Stimulated activated CD4-positive, alpha-beta T cell treated with anti-CD3 and anti-CD28 coated beads, Interleukin-12 subunit alpha, Interleukin-12 subunit beta, amount 100 ng/mL, for 48 hours (primary cell): ENCODE measurements at regions not wholly inside any gene's neighbourhood (a gene's known extent, or its start where the extent isn't known, plus 50 kb on each side); places are given as distances from the start of the nearest gene placed in this dataset.
"Not testable (repeated sequence)": the region's sequence is repeated elsewhere in the genome, so short reads cannot be mapped to it uniquely, and the experiment has no call there.

Experiments
- DNase-seq, 3 donors: peaks; one replicate each; pipeline ENCODE4 v3.0.0-alpha.2; 2020; ENCODE audit warnings: low read depth in 2 of 3, low spot score in 1 of 3

DNA sequence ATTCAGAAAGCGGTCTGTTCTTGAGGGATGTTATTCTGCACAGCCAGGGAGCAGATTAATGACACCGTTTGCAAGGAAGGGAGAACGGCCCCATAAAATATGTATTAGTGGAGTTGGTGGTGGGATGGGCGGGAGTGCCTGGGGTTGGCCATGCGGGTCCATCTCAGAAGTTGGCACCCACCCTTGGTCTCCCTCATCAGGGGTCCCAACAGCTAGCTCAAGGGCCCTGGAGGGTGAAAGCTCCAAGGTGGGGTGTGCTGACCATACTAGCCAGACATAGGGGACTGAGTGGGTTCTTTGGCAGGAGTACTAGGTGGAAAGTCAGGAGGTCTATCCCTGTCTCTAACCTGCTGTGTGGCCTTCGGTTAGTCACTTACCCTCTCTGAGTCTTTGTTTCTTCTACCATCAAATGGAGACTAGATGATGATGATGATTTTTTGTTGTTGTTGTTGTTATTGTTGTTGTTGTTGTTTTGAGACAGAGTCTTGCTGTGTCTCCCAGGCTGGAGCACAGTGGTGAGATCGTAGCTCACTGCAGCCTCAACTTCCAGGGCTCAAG is 83.2 kb upstream of the BRD7 start:
- DNase-seq = no peak

DNA sequence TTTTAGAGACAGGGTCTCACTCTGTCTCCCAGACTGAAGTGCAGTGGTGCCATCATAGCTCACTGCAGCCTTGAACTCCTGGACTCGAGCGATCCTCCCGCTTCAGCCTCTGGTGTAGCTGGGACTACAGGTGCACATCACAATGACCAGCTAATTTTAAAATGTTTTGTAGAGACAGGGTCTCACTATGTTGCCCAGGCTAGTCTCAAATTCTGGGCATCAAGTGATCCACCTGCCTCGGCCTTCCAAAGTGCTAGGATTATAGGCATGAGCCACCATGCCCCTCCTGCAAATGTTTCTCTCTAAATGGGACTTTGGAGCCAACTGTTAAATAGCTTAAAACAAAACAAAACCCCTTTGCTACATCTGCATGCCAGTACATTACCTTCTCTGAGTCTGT is 82.2 kb upstream of the BRD7 start:
- no peak for DNase-seq

DNA sequence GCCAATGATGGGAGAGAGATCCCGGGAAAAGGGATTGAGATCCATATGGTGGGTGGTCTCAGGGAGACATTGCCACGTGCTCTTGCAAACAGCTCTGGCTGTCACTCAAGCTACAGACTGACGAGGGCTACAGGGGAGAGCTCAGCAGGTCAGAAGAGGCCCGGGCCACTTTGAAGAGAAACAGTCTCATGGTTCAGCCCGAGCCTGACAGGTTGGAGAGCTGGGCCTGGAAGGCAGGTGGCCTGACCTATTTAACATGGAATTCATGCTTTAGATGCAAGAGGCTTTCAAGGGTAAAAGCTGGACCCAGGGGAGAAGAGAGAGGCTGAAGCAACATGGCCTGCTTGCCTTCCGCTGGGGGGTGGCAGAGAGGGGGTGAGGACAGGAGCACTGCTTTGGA is 81.0 kb upstream of the BRD7 start:
- no peak for DNase-seq

DNA sequence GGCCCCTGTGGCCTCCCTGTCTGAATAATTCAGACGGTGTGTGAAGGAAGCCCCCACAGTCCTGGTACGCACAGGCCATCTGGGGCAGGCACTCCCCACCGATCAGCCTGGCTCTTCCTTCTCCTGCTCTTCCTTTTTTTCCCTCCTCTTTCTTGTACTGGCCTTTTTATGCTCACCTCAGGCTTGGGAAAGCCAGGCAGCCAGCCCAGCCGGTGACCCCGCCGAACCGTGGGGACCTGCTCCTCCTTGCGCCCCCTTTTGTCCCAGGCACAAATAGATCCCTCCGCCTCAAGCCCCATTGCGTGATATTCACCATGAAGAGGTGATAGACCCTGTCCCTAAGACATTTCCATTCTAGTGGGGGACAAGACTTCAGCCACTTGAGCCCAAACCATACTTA is 80.2 kb upstream of the BRD7 start:
- DNase-seq = no peak

DNA sequence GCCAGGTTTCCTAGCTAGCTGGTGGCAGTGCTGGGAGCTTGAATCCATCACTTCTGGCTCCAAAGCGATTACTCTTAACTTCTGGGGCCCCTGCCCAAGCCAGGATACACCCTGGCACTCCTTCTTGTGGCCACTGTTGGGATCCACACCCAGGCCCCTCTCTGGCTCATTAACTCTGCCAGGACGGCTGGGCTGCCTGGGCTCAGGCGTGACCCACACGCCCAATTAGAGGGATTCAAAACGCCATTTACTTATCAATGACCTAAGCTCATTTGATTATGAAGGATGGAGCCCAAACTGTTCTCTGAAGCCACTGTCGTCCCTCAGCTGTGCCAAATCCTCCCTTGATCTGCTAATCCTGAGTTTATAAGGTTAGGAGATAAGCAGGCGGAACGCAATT is 79.7 kb upstream of the BRD7 start:
- no peak for DNase-seq

DNA sequence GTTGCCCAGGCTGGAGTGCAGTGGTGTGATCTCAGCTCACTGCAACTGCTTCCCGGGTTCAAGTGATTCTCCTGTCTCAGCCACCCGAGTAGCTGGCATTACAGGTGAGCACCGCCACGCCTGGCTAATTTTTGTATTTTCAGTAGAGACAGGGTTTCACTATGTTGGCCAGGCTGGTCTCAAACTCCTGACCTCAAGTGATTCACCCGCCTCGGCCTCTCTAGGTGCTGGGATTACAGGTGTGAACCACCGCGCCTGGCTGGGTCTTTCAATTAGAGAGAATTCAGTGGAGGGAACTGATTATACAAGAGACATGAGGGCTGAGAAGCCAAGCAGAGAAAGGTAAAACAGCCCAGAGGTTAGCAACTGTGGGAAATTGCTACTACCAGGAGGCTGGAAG is 78.6 kb upstream of the BRD7 start:
- not testable (repeated sequence) for DNase-seq

DNA sequence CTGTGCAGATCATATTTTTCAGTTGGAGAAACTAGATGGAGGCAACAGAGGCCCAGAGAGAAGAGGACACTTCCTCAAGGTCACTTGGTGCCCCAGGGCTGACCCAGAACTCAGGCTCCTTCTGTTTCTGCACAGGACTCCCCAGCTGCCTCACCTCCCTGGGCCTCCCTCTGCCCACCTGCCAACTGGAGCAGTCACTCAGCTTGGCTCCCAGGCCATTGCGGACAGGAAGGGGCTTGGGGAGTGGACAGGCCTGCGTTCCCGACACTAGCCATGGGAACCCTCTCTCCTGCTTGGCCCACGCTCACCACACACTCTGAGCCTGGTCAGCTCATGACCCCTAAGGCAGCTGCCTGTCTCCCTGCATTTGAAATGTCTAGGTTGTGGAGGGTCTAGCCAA is 78.1 kb upstream of the BRD7 start:
- no peak for DNase-seq

DNA sequence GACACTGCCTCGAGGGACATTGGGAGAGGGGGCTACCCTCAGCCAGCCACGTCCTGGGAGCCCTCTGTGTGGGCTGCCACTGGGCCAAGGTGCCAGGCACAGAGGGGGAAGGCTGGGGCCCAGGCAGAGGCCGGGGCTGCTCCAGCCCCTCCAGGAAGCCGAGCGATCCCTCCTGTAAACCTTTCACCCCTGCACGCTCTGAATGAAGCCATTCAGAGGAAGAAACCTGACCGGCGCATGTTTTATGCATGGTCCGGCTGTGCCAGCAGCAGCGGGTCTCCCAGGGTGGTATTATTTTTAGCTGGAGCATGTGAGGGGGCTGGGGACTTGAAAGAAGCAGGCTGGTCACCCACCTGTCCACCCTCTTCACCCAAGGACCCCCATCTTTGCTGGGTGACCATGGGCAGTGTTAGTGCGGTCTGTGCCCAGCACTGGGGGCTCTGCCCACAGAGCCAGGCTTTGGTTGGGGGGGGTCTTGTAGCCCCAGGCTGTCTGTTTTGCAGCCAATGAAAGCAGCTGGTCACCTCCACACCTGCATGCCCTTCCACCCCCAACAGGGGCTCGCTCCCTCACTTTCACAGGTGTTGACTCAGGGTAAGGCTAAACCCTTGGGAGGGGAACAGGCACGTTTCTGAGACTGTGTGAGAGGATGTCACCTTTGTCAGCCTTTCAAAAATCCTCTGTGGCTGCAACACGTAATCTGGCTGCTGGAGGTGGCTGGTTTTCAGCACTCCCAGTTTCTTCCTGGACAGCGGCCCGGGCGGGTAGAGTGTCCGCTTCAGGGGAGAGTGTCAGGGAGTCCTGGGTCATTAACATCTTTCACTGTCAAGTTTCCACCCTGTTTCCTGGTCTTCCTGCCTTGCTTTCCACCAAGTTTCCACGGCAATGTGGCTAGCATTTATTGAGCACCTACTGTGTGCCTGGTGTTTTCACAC is 77.1 kb upstream of the BRD7 start:
- DNase-seq = no peak

DNA sequence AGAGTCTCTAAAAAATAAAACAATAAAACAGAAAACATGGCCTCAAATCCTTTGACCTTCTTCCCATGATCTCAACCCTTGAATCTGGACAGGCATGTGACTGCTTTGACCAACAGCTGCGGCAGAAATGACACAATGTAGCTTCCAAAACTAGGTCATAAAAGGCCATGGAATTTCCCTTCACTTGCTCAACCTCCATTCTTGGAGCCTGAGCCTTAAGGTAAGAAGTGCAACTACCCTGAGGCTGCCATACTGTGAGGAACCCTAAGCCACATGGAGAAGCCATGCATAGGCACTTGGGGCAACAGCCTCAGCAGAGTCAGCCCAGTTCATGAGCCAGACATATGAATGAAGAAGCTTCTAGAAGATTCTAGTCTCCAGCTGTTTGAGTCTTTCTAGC is 75.7 kb upstream of the BRD7 start:
- DNase-seq = no peak

DNA sequence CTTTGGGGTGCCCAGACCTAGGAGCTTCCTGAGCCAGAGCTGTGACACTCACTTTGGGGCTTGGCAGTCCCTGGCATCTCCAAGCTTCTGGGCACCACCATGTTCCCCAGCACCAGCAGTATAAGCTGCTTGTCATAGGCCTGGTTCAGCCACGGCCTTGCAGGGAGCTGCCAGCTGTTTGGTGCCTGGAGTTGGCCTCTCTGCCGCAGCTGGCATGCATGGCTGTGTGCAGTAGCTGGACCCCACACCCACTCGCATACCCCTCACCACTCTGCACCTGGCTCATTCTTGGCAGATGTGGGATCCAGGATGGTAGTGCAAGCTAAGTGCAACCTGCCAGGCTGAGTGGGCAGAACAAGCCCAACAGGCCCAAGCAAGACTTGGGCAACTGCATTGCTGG is 73.4 kb upstream of the BRD7 start:
- no peak for DNase-seq

DNA sequence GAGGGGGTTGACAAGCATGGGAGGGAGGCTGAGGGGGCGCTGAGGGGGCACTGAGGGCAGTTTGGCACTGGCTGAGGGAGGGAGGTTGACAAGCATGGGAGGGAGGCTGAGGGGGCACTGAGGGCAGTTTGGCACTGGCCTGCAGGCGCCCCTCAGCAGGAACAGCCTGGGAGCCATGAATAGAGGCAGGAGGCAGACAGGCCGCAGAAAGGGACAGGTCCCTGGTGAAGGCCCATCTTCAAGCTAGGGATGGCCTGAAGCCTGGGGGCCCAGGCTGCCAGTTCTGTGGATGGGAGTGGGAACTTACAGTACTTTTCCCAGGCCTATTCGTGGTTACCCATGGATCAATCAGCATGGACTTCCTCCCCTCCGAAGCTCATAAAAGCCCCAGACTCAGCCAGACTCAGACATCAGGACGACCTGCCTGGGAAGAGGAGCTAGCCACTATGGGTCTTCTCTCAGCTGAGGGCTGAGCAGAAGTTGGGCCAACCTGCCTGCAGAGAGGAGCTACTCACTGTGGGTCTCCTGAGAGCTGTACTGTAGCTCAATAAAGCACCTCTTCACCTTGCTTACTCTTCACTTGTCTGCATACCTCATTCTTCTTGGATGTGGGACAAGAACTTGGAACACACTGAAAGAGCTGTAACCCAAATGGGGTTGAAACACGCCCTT is 72.8 kb upstream of the BRD7 start:
- no peak for DNase-seq

DNA sequence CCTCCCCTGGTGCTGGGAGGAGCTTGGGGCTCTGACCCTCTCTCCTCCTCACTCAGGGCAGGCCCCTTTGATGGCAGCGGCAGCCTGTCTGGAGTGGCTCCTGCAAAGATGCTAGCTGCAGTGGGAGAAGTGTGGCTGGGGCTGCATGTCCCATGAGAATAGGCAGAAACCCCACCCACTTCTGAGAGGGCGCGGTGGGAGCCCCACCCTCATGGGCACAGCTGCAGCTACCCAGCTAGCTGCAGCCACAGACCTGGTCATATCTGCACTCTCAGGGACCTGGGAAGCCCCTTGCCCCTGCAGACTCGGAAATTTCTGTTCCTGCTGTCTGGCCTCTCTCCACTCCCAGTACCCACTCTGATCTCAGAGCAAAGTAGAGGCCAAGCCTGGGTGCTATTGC is 72.2 kb upstream of the BRD7 start:
- no peak for DNase-seq

DNA sequence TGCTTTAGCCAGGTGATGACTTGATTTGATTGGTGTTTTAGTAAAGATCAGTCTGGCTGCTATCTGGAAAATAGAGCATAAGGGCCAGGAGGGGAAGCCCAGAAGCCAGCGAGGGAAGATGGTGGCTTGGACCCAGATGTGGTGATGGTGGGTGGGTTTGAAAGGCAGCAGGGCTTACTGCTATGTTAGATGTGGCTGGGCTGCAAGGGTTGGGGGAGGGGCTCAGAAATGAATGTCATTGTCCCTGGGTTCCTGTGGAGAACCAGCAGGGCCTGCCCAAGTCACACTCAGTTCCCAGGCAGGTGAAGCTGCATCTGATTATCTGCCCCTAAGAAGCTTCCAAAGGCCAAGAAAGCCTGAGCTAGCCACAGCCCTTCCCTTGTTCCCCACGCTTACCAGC is 71.7 kb upstream of the BRD7 start:
- no peak for DNase-seq

DNA sequence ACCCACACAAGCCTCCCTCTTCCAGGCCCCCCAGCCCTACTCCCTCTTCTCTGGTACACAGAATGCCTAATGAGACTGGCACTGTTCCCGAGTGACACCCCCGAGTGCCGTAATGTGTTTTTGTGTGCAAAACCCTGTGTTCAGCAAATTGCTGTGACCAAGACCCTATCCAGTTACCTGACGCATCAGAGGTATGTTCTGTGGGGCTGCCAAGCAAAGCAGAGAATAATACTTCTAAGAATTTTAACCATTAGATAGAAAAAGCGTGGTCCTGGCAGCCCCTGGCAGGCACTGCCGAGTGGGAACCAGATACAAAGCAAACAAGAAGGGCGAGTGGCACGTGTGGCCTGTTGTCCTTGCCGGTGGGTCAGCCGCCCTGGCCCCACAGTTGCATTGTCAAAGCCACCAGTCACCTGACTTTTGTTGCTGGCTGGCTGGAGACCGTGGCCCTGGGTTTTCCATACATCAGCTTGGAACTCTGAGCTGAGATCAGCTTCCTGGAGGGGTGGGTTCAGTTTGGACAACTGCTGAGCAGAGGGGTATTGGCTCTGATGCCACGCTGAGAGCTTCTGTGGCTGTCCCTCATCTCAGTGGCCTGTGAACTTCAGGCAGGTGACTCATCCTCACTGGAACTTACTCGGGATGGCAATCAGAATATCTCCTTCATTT is 69.1 kb upstream of the BRD7 start:
- no peak for DNase-seq

DNA sequence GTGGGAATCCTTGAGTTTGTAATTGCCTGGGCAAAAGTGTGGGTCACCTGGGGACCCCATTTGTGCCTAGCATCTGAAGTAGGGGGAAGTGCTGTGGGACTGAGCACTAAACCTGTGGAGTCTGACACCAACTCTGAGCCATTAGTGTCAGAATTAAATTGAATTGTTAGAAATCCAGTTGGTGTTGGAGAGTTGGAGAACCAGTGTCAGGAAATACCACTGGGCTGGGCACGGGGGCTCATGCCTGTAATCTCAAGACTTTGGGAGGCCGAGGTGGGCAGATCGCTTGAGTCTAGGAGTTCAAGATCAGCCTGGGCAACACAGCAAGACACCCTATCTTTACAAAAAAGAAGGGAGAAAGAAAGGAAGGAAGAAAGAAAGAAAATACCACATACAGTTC is 67.5 kb upstream of the BRD7 start:
- no peak for DNase-seq

DNA sequence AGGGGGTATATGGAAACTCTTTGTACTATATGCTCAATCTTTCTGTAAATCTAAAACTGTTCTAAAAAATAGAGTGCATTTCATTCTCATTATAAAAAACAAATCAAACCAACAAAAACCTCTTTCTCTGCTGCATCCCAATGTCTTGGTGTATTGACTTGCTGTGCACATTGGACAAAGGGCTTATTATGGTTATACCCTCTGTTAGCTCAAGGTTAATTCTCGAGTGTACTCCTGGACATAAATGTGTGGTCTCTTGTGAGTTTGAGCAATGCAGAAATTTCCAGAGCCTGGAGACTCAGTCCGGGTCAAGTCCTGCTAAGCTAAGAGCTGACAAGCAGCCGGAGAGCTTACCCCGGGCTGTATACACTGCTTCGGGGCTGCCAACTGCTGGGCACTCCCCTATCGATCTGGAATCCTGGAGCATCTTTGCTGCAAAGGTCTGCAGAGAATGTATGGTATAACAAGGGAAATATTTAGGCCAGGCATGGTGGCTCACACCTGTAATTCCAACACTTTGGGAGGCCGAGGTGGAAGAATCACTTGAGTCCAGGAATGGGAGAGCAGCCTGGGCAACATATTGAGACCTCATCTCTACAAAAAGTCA is 66.2 kb upstream of the BRD7 start:
- no peak for DNase-seq

DNA sequence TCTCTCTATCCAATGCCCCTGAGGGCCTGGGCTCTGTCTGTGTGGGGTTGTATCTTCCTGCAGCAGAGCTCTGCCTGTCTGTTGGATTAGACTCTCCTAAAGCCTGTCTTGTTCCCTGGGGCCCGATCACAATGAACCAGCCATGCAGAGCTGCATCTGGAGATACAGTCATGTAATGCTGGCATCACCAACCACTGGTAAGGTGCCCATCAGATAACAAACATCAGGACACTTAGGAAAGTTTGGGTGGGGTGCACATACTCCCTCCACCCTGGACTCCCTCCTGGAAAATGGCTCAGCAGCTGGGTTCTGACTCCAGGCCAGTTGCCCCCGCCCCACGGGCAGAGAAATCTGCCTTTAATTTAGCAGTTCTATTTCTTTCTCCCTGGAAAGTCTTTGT is 61.3 kb upstream of the BRD7 start:
- no peak for DNase-seq

DNA sequence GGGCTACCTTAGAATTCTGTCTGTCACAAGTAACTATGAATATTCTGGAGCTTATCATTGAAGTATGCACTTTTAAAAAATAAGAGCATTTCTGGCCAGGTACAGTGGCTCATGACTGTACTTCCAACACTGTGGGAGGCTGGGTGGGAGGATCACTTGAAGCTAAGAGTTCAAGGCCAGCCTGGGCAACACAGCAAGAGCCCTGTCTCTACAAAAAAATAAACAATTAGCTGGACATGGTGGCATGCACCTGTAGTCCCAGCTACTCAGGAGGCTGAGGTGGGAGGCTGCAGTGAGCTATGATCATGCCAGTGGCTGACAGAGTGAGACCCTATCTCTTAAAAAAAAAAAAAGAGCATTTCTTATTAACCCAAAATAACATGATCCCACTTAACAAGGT is 60.0 kb upstream of the BRD7 start:
- no peak for DNase-seq

DNA sequence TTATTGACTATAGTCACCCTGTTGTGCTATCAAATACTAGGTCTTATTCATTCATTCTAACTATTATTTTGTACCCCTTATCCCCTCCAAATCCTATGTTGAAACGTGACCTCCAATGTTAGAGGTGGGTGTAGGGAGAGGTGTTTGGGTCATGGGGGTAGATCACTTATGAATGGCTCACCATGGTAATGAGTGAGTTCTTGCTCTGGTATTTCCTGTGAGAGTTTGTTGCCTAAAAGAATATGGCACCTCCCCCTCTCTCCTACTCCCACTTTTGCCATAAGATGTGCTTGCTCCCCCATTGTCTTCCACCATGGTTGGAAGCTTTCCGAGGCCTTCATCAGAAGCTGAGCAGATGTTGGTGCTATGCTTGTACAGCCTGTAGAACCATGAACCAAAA is 59.3 kb upstream of the BRD7 start:
- no peak for DNase-seq

DNA sequence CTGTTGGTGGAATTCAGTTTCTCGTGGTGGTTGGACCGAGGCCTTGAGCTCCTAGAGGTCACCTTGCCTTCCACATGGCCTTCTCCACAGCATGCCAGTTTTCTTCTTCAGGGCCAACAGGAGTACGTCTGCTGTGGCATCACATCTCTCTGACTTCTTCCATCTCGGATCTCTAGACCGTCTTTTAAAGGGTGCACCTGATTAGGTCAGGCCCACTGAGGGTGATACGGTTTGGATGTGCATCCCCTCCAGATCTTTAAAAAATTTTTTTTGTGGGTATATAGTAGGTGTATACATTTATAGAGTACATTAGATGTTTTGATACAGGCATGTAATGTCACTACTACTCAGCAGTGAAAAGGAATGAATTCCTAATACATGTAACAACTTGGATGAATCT is 58.3 kb upstream of the BRD7 start:
- no peak for DNase-seq

DNA sequence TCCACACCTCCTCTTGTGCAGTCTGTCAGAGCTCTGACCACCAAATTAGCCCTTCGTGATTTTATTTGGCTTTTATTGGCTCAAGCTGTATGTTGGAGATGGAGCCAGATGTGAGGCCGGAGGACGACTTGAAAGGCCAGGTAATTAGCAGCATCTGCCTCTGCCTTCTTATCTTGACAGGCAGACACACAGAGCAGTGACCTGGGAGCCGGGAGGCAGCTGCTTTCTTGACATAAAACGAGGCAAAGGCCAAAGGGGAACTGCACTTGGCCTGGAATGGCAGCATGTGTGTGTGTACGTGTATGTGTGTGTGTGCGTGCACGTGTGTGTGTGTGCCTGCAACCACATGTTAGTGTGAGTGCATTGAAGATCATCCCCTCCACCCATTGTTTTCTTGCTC is 56.9 kb upstream of the BRD7 start:
- DNase-seq = no peak

DNA sequence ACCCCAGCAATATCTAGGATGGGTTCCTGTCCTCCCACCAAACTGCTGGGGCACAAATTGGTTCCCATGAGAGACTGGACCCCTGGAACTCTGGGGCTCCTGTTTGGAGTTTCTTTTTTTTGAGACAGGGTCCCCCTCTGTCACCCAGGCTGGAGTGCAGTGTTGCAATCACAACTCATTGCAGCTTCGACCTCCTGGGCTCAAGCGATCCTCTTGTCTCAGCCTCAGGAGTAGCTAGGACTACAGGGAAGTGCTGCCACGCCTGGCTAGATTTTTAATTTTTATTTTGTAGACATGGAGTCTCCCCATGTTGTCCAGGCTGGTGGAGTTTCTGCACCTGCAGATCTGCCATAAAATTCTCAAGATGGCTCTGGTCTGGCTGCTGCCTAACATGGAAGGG is 56.3 kb upstream of the BRD7 start:
- no peak for DNase-seq
